HG02938 (cell line): ENCODE measurements at regions not wholly inside any gene's neighbourhood (a gene's known extent, or its start where the extent isn't known, plus 50 kb on each side); places are given as distances from the start of the nearest gene placed in this dataset.

Experiments
- ATAC-seq: cut with Tn5 transposase; IDR thresholded peaks from one replicate; pipeline ENCODE4 v1.9.1; 2021; ENCODE audit warnings: mild to moderate bottlenecking, moderate library complexity; ENCODE audit not compliant: unreplicated experiment

DNA sequence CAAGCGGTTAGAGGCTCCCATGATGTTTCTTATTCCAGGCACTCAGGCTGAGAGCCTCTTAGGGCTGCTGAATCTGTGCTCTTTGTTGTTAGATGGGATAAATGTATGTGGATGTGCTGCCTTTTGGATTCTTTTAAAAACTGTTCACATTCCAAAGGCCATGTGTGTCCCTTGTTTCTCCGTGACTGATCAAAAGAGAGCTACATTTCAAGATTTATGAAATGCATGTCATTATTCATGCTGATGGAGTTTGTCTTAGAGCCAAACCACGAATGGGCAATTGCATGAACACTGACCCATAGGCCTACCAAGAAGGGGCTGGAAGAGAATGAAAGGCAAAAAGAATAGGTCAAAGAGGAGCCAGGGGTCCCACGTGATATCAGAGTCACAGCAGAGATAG lies 104.9 kb upstream of the TSHZ2 start:
- no peak for ATAC-seq

GRCh38 chr20:52864916-52865605 lies 107.1 kb upstream of the TSHZ2 start:
- ATAC-seq, result no peak

DNA sequence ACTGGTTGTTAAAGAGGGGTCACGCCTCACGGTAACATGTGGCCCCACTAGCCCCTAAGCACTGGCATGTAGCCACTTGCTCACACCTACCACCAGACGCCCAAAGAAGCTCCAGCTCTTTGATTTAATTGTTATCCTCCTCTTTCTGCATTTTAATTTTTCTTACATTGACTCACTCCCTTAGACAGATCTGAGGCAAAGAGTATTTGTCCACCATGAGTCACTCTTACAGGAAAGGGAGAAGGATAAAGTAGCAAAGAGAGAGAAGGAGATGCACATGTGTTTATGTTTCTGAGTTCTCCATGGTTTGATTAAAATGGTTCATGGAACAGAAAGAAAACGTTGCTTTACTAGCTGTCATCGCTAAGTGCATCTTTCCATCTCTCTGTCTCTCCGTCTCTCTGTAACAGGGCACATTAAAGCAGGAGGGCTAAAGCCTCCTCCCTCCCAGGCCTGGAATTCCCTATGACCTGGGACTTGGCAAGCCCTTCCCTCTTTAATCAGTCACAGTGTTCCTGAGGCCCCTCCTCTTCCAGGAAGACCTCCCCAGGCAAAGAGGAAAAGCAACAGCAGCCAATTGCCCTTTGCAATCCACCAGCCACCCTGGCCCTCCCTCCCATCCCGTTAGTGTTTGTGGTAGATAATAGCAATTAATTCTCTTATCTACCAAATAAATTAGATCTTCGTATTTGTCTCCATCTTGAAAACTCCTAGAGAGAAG lies 112.8 kb upstream of the TSHZ2 start:
- no peak for ATAC-seq

DNA sequence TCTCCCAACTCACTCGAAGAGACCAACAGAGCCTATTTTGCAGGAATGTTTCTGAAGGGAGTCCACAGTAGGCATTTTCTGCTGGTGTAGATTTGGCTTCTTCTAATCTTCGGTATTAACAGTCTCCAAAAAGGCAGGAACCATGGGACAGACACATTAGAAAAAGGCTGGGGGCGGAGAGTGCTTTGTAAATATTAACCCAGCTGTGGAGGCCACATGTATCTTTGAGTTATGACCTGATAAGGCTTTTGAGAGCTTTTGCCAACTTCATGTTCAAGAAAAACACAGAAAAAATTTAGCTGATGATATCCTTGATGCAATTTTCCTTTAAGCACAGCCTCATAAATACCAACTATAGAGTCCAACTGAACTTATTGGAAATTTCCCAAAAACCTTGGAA lies 119.4 kb upstream of the TSHZ2 start:
- no peak for ATAC-seq

DNA sequence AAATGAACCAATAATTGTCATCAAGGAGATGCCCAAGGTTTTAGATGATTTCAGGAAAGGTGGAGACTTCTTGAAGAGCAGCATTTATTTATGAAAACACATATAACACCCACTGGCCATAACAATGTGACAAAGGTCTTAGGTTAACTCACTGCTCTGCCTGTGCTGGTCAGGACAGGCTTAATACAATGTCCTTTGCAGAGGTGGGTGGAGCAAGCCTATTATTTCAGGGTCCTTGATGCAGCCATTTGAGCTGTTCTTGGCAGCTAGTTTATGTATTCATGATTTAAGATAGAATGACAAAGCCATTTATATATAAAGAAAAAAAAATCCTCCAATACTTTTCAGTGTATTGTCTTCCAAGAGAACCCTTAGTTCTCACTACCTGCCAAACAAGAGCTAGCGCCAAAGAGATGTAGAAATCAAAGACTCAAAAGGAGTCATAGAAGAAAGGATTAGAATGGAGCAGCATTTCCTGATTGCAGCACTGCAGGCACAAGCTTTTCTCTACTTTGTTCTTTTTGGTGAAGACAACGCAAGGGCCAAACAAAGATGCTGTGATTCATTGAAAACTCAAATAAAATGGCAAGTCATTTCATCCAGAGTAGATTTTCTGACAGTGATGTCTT lies 124.3 kb upstream of the TSHZ2 start:
- no peak for ATAC-seq

DNA sequence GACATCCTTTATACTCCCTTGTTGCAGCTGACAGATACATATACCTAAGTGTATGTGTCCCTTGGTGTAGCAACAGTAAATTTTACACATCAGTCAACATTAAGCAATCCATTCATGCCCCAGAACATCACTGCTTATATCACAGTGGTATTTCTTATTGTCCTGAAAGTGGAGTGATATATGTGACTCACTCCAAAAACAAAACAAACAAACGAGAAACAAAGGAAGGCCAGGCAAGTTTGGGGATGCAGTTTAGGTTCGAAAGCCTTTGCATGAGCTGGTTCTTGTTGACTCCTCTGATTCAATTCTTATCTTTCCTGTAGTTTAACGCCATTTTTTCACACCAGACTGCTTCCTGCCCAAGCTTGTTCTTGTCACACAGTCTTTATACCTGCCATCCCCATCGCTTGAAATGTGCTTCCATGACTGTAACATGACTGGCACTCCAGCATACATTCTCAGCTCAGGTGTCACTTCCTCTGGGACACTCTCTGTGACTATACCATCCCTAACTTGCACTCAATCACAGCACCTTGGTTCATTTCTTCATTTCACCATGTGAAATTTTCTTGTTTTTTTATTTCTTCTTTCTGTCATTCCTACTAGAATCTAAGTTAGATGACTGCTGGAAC lies 125.0 kb upstream of the TSHZ2 start:
- no peak for ATAC-seq

GRCh38 chr20:52845044-52845443 lies 127.1 kb upstream of the TSHZ2 start:
- ATAC-seq, result no peak

GRCh38 chr20:52843425-52843824 lies 128.7 kb upstream of the TSHZ2 start:
- ATAC-seq, result no peak

DNA sequence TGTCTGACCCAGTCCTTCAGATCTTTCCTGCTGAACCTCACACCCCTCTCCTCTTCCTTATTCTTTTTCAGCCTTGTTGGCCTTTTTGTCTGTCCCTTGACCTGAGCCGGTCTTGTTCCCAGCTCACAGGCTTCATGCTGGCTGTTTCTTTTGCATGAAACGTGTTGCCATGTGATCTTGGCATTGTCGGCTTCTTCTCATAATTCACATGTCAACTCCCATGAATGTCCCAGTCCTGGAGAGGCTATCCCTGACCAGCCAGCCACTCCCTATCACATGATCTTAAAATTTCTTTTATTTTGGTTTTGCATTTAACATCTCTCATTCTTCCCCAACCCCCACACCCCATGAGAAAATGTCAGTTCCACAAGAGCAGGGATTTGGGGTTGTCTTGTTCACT lies 131.2 kb upstream of the TSHZ2 start:
- no peak for ATAC-seq

DNA sequence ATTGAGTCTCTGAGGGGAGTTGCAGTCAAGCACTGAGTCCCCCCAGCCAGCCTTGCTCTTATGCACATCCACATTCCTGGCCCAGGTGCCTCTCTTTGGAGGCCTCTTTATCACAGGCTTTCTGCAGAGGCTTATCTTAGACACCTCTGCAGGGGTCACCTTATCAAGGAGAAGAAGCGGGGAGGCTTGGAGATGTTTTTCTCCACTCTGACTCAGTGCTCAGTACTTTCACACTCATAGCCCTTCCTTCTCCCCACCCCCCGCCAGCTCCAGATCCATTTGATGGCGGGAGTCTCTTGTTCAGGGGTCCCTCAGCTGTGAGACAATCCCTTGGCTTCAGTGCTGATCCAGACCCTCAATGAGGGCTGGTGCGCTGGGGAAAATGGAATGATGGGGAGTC lies 132.1 kb upstream of the TSHZ2 start:
- no peak for ATAC-seq

DNA sequence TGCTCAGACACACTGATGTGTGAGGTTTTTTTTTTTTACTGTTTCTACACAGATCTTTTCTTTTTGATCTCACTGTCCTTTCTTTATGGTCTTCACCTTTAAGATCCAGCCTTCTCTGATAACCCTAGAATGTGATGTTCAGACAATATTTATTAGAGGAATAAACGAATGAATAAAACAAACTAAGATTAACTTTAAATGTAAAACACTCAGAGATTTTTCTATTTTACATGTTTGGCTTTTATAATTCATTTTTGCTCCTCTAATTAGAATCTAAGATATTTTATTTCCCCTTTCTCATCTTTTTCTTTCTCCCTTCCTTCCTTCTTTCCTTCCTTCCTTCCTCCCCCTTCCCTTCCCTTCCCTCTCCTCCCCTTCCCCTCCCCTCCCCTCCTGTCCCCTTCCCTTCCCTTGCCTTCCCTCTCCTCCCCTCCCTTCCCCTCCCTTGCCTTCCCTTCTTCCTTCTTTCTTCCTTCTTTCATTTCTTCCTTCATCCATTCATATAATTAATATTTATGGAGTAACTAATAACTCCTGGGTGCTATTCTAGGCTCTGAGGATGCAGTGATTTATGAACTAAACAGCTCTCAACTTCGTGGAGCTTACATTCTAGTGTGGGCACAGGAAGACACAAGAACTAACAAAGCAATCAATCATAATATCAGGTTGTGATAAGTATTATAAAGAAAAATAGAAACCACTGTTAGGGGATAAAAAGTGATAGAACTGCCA lies 133.5 kb upstream of the TSHZ2 start:
- ATAC-seq, result no peak

DNA sequence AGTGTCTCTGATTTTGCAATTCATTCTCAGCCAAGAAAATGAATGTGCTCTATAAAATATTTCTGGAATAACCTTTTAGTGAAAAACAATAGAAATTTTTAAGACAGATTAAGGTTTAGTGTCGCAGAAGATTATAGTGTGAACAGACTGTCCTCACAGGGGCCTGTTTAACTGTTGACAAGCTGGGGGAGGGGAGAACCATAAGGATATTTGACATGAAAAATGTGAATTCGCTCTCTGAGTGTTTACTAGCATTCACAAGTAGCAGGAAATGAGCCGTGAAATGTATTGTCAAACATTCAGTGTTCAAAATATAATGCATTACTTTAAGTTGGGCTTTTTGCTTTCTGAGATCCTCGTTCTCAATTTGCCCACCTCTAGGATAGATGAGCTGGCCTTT lies 134.8 kb upstream of the TSHZ2 start:
- ATAC-seq, result no peak

GRCh38 chr20:52833901-52834300 lies 138.3 kb upstream of the TSHZ2 start:
- no peak for ATAC-seq

- ATAC-seq, result no peak
Observed at GRCh38 chr20:52832151-52832774, 139.9 kb upstream of the TSHZ2 start.

DNA sequence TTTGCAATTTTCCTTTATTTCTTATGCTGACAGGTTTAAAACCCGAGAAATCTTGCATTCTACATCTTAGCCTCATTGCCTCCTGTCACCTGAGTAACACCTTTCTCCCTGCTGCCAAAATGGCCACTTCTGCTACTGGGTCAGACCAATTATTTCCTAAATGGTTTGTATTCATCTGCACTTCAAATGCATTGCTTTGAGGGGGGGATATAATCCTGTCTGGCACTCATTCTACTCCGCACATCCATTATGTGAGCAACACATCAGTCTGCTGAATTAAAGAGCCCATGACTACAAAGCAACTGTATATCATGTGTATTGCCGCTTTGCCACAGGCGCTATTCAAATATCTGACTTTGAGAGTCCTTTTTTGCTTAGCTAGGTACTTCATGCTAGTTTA lies 141.6 kb upstream of the TSHZ2 start:
- ATAC-seq, result no peak

GRCh38 chr20:52829111-52829510 lies 143.0 kb upstream of the TSHZ2 start:
- ATAC-seq, result no peak

GRCh38 chr20:52828199-52828598 lies 144.0 kb upstream of the TSHZ2 start:
- no peak for ATAC-seq

DNA sequence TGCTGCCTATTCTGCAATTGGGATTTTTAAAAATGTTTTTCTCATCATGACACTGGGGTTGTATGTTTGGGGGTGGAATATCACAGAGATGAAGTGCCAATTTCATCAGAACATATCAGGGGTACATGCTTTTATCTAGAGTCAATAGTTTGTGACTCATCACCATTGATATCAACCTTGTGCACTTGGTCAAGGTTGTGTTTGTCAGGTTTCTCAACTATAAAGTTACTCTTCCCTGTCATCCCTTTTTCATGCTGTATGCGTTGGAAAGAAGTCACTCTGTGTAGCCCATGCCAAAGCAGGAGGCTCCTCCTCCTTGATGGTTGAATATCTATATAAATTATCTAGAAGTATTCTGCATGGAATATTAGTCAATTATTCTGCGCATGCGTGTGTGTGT lies 145.4 kb upstream of the TSHZ2 start:
- no peak for ATAC-seq

GRCh38 chr20:52826321-52826720 lies 145.8 kb upstream of the TSHZ2 start:
- no peak for ATAC-seq

DNA sequence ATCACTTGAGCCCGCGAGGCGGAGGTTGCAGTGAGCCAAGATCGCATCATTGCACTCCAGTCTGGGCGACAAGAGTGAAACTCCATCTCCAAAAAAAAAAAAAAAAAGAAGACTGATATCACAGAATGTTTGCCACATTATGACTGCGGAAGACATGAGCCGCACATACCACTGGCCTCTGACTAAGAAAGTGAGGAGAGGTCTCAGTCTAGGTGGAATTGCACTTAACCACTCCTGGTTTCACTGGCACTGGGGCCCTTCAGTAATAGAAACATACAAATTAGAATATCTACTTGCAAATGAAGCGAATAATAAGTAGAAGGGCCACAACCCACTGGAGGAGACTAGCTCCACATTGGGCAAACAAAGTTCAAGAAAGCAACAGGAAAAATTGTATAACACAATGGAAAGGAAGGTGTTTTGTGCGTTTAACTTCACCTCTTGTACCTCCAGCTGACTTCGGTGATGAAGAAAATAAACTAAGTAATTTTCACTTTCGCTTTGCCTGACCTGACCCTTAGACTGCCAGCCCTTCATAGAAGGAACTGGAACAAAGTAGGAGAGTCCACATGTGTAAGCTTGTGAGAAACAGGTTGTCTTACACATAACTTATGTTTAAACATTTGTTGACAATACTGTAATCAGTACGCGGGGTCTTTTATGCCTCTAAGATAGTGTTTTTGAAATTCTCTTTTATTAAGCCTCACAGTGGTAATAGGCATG lies 147.5 kb upstream of the TSHZ2 start:
- ATAC-seq, result no peak
